CD4-positive, alpha-beta T cell treated with Interleukin-6 at 100 ng/mL for 8 hours (primary cell): ENCODE measurements at regions not wholly inside any gene's neighbourhood (a gene's known extent, or its start where the extent isn't known, plus 50 kb on each side); places are given as distances from the start of the nearest gene placed in this dataset.

Source experiments
- DNase-seq: peaks from one replicate; pipeline ENCODE4 v3.0.0-alpha.2; 2020; ENCODE audit warnings: mixed read lengths, low spot score

DNA sequence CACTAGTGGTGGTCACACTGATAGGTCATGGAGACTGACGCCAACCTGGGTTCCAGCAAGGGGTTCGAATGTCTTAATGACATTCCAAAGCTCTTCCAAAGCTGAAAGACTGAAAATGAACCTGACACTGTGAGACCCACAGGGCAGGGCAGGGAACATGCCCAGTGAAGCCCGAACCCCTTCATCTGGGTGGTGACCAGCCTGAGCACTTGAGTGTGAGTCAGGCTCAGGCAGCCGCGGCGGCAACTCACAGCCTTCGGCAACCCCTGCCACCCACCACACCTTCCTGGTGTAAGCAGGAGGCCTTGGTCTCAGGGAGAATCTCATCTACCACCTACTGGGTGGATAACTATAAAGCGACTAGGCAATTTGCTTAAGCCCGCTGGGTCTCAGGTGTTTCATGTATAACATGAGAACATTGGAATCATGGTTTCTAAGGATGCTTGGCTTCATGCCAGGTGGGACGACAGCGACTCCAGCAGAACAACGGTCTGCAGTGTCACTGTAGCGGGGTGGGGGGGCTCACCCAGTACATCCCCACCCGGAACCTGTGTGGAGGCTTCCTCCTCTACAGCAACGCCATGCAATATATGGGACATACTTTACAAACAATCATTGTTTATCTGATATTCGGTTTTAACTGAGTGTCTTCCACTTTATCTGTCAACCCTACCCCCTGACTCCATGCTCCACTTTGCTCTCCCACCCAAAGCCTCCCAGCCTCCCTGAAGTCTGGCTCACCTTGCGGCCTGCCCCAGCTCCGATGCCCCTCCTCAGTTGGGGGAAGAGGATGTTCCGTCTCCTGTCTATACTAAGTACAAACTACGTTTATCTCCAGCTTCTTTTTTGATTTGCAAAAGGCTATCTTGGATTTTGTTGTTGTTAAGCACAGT, 125.0 kb upstream of the MEF2A start:
- DNase-seq: no peak

DNA sequence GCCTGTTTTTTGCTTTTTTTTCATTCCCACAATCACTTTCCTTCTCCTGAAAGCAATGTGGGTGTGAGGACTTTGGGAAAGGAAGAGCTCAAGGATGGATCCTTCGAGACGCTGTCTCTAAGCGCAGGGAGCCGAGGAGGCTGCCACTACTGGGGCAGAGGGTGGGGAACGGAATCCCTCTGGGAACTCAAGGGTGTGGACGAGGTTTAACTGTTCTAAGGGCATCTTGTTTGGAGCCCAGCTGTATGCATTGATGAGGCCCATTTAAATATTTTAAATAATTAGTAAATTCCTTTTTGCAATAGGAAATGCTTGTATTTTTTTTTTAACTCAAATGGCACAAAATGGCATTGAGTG, 124.4 kb upstream of the MEF2A start:
- DNase-seq: no peak

DNA sequence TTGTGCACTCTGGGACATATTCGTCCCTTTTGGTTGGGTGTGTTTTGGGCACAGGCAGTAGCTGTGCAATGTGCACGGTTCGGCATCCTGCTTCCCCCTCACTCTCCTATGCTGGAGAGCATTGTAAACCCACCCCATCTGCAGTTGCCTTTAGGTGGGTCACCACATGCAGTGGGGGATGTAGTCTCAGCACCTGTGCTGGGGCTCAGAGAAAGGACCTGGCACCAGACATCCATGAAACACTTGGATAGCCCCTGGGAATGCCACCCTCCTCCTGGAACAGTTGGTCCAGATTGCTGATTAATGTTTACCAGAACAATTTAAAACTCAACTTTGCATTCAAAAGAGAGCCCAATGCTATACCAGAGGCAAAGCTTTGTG, 123.9 kb upstream of the MEF2A start:
- DNase-seq: no peak

DNA sequence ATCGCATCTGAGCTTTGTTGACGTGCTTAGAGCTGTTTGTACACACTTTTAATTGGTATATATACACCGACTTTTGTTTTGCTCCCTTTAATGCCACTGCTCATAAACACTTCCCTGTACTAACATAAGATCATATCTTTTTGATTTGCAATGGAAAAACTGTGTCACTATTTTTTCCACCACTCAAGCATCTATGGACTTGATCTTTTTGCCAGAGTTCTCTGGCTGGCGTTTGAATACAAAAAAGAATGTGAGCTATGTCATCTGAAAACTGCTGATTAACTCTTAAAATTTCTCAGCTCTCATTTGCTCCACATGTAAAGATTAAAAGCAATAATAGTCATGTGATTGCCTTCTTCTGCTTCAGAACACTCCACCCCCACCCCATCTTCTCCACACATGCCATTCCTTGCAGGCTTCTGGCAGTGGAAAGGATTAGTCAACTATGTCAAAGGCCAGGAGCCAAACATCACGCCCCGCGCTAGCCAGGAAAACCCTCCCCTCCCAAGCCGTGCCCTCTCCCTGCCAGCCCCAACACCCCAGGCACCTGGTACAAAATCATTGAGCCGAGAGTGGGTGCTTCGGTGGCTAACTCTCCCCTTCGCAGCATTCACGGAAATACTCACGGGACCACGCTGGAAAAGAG, 123.4 kb upstream of the MEF2A start:
- no peak for DNase-seq

DNA sequence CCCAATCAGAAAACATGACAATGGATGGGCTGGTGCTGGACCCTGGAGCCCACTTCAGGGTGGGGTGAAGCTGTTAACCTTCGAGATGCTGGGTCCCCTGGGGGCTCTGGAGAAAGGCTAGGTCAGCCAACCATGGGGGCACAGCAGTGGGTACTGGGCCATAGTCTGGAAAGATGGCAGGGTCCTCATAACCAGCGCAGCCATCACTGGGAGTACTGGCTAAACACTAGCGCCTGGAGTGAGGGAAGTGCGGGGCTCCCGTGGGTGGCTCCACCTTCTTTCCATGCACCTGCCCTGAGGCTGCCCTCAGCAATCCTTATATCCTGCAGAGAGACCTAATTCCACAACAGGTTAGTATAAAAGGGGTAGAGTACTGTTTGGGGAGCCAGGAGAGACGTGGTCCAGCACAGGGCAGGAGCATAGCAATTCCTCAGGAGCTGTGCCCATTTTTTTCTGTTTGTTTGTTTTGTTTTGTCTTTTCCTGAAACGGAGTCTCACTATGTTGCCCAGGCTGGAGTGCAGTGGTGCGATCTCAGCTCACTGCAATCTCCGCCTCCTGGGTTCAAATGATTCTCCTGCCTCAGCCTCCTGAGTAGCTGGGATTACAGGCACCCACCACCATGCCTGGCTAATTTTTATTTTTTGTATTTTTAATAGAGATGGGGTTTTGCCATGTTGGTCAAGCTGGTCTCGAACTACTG, 122.6 kb upstream of the MEF2A start:
- DNase-seq: no peak

DNA sequence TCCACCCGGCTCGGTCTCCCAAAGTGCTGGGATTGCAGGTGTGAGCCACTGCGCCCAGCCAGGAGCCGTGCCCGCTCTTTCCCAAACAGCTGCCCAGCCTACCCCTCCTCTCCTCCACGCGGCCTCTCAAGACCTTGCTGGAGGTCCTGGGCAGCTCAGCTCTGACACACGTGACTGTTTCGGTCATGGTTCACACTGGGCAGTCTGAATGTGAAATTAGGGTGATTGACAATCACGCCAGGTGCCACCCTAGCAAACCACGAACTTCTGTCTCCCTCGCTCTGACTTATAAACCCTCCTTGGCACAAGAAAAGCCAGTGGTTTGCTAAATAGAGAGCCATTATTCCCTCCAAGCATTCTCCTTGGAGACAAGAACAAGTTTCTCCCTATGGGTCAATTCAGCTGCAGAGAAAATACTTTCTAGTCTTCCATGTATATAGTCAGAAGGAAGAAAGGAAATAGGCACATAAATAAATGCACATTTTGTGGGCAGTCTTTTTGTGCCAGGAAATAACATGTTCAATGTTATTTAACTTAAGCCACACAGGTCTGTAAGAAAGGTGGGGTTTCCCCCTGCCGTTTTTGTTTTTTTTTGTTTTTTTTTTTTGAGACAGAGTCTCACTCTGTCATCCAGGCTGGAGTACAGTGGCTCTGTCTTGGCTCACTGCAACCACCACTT, 121.9 kb upstream of the MEF2A start:
- peak; percentile 36 for DNase-seq

DNA sequence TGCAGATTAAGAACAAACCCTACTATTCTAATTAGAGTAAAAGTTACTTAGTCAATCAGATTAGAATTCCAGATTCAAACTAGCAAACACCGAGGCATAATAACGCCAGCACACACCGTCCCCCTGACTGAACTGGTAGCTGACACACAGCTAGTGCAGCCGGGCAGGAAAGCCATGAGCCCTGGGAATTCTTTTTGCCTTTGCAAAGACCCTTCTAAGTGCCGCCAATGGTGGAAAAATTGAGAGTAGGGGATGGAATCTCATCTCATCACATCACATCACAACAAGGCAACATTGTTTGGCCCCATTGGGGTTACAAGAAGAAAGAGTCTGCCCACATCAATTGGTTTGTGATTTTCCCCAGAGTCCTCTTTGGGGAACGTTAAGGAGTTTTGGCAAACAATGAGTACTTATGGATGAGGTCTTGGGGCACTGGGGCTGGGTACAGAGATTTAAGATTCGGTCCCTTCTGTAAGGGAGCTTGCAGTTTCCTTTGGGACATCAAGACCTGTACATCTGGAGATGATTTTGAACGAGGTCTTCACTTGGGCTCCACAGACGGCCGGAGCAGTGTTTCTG, 120.4 kb upstream of the MEF2A start:
- no peak for DNase-seq

DNA sequence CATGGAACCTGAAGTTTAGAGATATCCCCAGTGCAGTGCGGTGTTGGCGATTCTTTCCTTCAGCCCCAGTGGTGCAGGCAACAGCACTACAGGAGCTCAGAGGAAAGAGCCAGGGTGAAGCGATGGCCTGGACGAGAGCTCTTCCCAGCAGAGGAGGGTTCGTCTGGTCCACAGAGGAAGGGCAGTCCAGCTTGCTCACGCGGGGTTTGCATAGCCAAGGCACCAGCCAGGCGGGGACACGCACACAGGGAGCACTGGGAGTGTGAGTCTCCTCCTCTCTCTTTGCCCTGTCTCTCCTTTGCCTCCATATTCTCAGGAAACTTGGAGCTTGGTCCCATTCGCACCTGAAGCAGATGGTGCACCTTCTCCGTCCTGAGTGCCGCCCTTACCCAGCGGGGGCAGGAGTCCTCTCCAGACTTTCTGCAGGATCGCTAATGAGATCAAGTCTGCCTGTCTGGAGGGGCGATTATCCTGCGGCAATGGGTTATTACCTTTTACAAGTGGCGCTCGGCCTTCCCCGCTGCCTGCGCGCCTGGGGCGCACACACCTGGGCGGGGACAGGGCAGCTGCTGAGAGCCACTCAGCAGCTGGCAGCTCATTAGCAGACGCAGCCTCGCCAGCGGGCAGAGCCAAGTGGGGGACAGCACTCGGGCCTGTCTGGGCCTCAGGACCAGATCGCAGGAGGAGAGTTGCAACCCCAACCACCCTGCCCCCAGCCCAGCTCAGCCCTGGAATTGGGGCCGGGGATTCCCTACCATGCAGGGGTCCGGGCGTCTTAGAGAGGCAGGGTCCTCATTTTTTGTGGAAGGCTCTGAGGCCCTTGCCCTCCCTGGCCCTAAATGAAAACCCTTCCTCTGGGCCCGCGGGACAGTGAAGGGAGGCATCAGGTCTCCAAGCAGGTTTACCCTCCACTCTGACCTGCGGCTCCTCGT, 119.0 kb upstream of the MEF2A start:
- no peak for DNase-seq

DNA sequence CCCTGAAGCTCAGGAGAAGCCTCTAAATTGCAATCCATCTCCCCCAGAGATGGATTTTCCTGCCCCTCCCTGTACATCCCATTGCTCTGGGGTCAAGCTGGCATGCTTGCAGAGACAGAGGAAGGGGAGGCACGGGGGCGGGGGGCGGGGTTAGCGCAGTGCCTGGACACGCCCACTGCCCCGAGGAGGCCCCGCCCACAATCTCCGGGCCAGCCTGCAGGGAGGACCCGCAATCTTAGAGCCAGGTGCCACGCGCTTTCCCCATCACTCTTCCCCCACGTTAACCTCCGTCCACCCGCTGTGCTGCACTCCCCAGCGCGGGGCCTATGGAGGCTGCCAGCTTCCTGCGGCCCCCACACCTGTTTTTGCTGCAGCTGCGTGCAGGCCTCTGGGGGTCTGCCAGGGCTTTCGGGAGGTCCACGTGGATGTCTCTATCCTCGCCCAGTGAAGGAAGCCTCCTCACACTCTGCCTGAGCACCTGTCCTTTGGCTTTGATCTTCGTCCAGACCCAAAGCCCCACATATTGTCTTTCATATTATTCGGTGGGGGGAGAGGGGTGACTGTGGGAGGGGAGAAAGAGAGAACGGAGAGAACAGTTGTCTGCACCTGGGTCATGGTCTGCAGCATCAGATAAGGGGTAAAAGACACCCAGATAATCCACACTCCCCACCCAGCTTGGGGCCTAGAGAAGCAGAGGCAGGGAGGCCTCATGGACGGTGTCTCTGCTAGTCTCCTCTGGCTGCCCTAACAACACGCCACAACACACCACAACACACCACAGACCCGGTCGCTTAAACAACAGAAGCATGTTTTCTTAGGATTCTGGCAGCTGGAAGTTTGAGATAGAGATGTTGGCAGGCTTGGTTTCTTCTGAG, 118.0 kb upstream of the MEF2A start:
- DNase-seq: no peak

DNA sequence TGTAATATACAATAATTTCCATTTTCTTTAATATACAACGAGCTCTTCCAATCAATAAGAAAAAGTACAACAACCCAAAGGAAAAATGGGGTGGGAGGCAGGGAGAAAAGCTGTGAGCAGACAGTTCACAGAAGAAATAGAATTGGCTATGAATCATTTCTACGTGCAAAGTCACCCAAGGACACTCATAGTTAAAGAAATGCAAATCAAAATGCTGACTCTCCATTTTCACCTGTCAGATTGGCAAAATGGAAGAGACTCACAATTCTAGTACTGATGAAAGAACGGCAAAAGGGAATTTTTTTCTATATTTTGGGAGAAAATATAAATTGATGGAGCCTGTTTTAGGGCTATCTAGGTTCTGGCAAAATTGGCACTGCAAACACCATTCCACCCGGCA, 116.3 kb upstream of the MEF2A start:
- DNase-seq: no peak

DNA sequence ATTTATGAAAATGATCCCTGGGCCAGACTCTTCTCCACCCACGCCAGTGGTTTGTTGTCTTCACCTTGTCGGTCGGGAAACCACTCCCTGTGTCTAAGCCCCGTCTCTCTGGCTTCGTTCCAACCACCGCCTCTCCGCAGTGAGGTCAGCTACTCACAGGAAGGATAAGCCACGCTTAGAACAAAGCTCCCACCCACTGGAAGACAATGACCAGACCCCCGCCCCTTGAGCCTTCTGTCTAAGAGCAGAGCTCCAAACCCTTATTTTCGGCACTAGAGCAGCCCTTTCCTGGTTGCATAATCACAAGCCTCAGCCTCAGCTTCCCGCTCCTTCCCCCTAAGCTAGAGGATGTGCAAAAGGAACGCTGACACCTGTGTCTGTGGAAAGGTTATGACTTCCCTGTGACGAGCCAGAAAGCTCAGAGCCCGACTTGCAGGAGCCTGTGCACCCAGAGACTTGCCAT, 114.9 kb upstream of the MEF2A start:
- peak; percentile 68 for DNase-seq

DNA sequence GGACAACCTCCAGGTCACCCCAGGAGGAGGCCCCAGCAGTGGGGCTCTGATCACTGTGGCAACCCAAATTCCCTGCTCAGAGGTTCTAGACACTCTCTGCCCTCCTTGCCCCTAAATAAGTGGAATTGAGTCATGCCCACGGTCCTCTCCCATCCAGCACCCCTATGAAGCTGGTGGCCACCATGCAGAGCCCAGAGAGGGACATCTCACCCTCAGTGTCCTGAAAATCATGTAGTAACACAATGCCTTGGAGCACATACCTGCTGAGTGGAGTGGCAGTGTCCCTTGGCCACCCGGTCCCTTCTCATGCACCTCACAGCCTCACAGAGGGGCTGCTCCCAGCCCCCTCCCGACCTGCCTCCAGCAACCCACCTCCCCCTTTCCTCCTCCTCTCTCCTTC, 114.3 kb upstream of the MEF2A start:
- DNase-seq: no peak

DNA sequence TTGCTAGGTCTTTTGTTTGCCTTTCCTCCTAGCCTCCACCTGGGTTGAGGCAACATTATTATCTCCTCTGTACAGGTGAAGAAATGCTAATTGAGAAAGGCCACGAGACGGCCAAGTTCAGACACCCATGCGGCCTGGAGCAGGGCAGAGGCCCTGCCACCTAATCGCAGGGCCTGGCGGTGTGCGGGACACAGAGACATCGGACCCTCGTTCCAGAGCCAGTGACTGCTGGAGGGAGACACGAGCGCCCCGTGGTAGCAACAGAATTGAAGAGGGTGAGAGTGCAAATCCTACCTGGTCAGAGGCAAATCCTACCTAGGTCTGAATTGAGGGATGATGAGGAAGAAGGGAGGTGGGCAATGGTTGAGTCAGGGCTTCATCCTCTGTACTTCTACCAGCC, 113.8 kb upstream of the MEF2A start:
- DNase-seq: no peak

DNA sequence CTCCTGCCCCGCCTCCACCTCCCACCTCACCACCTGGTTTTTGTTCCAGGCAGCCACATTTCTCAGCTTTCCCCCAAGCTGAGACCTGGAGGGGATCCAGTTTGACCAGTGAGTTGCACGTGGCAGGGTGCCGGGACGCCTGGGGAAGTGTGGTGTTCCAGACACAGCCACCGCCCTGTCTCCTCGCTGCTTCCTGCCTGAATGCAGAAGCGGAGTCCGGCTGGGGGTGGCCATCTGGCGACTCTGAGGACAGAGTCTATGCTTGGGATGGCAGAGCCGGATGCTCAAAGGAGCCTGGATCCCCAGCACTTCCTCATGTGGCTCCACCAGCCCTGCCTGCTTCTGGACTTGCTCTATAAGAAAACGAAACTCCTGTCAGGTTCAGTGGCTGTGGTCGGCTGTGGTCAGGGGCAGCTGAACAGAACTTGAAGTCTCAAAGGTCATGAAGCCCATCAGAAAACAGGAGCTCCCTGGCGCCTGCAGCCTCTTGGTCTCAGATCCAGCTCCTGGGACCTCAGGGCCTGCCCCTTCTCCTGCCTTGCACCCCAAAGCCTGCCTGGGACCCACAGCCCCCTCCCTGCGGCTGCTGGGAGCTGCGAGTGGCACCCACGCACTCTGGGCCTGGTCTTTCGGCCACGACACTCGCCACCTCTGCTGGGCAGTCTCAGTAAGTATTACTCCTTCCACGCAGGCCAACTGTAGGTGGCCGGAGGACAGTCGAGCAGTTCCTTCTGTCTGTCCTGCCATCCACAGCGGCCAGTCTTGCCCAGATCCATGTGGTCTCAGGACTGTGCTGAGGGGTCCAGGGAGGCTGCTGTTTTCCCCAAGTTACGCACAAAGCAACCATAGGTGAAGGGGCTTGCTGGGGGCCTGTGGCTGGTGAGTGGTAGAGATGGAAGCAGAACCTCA, 112.8 kb upstream of the MEF2A start:
- DNase-seq: no peak

DNA sequence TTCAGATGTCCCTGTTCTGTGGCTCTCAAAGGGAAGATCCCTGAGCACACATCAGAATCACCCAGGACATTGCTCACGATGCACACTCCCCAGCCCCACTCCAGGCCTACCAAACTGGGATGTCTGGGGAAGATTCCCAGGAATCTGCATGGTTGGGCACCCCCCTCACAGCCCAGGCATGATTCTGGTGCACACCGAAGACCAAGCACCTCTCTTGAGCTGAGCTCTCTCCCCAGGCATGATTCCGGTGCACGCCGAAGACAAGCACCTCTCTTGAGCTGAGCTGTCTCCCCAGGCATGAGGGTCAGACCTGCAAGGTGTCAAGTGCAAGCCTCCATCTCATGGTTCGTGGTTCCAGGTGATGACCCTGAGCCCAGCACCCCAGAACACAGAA, 112.2 kb upstream of the MEF2A start:
- DNase-seq: no peak

DNA sequence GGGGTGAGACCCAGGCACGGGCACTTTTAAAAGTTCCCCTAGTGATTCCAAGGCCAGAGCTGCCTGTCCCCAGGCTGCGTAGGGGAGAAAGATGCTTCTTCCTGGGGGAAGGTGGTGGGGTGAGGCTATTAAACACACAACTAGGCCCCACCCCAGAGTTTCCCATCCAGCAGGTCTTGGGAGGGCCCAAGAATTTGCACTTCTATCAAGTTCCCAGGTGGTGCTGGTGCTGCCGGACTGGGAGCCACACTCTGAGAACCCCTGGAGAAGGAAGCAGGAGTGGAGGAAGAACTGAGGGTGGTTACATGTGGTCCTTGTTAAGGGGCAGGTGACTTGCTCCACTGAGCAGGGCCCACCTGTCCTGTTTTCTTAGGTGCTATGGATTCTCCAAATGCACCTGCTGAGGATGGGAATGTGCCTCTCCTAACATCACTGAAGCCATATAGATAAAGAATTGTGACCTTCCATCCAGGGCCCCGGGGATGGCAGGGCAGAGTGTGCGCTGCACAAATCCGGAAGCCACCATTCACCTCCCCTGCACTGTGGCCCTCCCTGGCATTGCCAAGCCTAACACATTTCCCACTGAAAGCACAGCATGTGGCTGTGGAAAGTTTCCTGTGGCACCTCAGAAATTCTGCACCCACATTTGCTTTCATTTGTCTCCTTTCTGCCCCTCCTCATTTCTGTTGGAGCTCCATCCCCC, 111.5 kb upstream of the MEF2A start:
- DNase-seq: no peak

DNA sequence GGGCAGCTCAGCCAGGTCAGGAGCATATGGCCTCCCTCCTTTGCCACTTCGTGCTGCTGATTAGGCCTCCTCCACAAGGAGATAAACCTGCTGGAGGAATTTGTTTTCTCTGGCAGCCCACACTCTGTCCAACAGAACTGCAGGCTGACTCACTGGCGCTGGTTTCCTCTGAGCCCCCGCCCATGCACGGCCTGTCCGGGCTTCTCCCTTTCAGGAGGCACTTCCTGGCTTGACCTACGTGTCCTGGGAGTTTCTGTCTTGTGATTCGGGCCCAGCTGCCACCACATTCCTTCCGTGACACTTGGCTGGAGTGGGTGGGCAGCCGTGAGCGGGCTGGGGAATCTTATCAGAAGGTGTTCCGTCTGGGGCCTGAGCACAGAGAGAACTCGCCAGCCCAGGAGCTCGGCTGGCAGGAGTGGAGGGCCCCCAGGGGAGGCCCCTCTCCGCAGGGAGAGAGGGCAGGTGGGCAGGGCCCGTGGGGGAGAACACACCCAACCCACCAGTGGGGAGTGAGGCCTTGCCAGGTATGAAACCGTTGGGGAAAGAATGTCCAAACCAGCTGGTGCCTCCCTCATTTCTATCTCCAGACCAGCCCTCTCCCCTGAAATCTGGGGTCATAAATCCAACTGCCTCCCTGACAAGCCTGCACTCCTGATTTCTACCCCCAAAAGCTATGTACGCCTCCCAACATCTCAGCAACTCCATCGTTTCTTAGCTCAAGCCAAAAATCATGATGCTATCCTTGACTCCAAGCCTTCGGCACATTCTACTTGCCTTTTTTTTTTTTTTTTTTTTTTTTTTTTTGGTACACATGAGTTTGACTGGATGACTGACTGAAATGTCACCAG, 110.6 kb upstream of the MEF2A start:
- DNase-seq: no peak
